C4-2B (cell line): ENCODE measurements at regions not wholly inside any gene's neighbourhood (a gene's known extent, or its start where the extent isn't known, plus 50 kb on each side); places are given as distances from the start of the nearest gene placed in this dataset.

Experiments
- ZFX ChIP-seq: fragments of 450-650 bp; IDR thresholded peaks from 2 replicates; pipeline ENCODE4 v1.6.1; 2017
- TF ChIP-seq, protein P1 (sequence below): fragments of 450-650 bp; conservative IDR thresholded peaks from 2 replicates; pipeline ENCODE4 v1.5.1; 2017; ENCODE audit warnings: mild to moderate bottlenecking

- TF ChIP-seq, protein P1, sequence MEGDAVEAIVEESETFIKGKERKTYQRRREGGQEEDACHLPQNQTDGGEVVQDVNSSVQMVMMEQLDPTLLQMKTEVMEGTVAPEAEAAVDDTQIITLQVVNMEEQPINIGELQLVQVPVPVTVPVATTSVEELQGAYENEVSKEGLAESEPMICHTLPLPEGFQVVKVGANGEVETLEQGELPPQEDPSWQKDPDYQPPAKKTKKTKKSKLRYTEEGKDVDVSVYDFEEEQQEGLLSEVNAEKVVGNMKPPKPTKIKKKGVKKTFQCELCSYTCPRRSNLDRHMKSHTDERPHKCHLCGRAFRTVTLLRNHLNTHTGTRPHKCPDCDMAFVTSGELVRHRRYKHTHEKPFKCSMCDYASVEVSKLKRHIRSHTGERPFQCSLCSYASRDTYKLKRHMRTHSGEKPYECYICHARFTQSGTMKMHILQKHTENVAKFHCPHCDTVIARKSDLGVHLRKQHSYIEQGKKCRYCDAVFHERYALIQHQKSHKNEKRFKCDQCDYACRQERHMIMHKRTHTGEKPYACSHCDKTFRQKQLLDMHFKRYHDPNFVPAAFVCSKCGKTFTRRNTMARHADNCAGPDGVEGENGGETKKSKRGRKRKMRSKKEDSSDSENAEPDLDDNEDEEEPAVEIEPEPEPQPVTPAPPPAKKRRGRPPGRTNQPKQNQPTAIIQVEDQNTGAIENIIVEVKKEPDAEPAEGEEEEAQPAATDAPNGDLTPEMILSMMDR: no peak
- no peak for TF ChIP-seq ZFX
Measured at GRCh38 chr6:11404081-11404480, 133.5 kb upstream of the TMEM170B start.
